Naive thymus-derived CD4-positive, alpha-beta T cell (primary cell): ENCODE measurements at regions not wholly inside any gene's neighbourhood (a gene's known extent, or its start where the extent isn't known, plus 50 kb on each side); places are given as distances from the start of the nearest gene placed in this dataset.

Experiments used
- ATAC-seq: fragments of 150-1000 bp; cut with Tn5 transposase; 2 replicates; pipeline ENCODE4 v1.10.0; 2021; ENCODE audit warnings: mild to moderate bottlenecking, moderate library complexity
- CTCF ChIA-PET: fragments of 350-600 bp; sonication (Branson Sonifier 250); formaldehyde crosslinking; loops from one replicate; lab custom pipeline; 2021; ENCODE audit warnings: antibody characterized with exemption; lab: Charles Lee
- POLR2A ChIA-PET: fragments of 350-600 bp; sonication (Branson Sonifier 250); formaldehyde crosslinking; loops from one replicate; lab custom pipeline; 2021; ENCODE audit warnings: antibody characterized with exemption, inconsistent platforms; lab: Charles Lee
- DNase-seq, 9 donors: peaks; one replicate each; pipeline versions ENCODE4 v3.0.0 to v3.0.0-alpha.2; 2020 to 2022; ENCODE audit warnings: mixed read lengths in 1 of 9
- H3K27ac ChIP-seq: one replicate; pipeline ENCODE4 v1.7.0; 2013; ENCODE audit warnings: mild to moderate bottlenecking, low read depth, low read length, moderate library complexity
- H3K27me3 ChIP-seq, 2 donors: one replicate each; pipeline ENCODE4 v1.7.0; 2013; ENCODE audit warnings: low read length in 2 of 2, mild to moderate bottlenecking in 2 of 2, moderate library complexity in 2 of 2; ENCODE audit not compliant: control insufficient read depth in 2 of 2, insufficient read depth in 2 of 2
- H3K36me3 ChIP-seq, 3 experiments: 1 replicate in 2 of 3; 2 replicates in 1 of 3; pipeline ENCODE4 v1.7.0; 2013; ENCODE audit warnings: low read length in 3 of 3, mild to moderate bottlenecking in 3 of 3, moderate library complexity in 1 of 3; ENCODE audit not compliant: insufficient read depth in 3 of 3, control insufficient read depth in 2 of 3
- H3K4me1 ChIP-seq, 2 donors: one replicate each; pipeline ENCODE4 v1.7.0; 2013; ENCODE audit warnings: low read length in 2 of 2, mild to moderate bottlenecking in 2 of 2, moderate library complexity in 1 of 2; ENCODE audit not compliant: control insufficient read depth in 2 of 2, insufficient read depth in 2 of 2
- H3K4me3 ChIP-seq: 2 replicates; pipeline ENCODE4 v1.7.0; 2013; ENCODE audit warnings: mild to moderate bottlenecking, low read length
- H3K9me3 ChIP-seq, 3 experiments: 1 replicate in 2 of 3; 2 replicates in 1 of 3; pipeline ENCODE4 v1.7.0; 2013; ENCODE audit warnings: low read length in 3 of 3; ENCODE audit not compliant: control insufficient read depth in 2 of 3
- H3K27ac Mint-ChIP-seq, 9 donors: one replicate each; pipeline ENCODE4 v1.8.0; 2020 to 2022; ENCODE audit warnings: mixed read lengths in 9 of 9, mild to moderate bottlenecking in 8 of 9, moderate library complexity in 5 of 9, inconsistent platforms in 2 of 9
- H3K27me3 Mint-ChIP-seq, 5 donors: one replicate each; pipeline ENCODE4 v1.8.0; 2021 to 2022; ENCODE audit warnings: mixed read lengths in 5 of 5, mild to moderate bottlenecking in 1 of 5
- H3K36me3 Mint-ChIP-seq, 5 donors: one replicate each; pipeline ENCODE4 v1.8.0; 2020 to 2022; ENCODE audit warnings: mixed read lengths in 5 of 5, mild to moderate bottlenecking in 3 of 5, inconsistent platforms in 1 of 5
- H3K4me1 Mint-ChIP-seq, 7 donors: one replicate each; pipeline ENCODE4 v1.8.0; 2020 to 2022; ENCODE audit warnings: mixed read lengths in 7 of 7, mild to moderate bottlenecking in 3 of 7, inconsistent platforms in 1 of 7
- H3K4me3 Mint-ChIP-seq, 10 donors: one replicate each; pipeline ENCODE4 v1.8.0; 2020 to 2022; ENCODE audit warnings: mild to moderate bottlenecking in 10 of 10, mixed read lengths in 10 of 10, moderate library complexity in 6 of 10, inconsistent platforms in 2 of 10
- H3K9me3 Mint-ChIP-seq, 11 donors: one replicate each; pipeline ENCODE4 v1.8.0; 2020 to 2022; ENCODE audit warnings: mixed read lengths in 11 of 11, mild to moderate bottlenecking in 4 of 11, inconsistent platforms in 1 of 11, moderate library complexity in 1 of 11
- intact Hi-C, 2 donors: fragments of 100-400 bp; cut with micrococcal nuclease; formaldehyde crosslinking; loops; one replicate each; pipeline ENCODE4 v1.15.1; 2023

GRCh38 chr2:181231886-181232621 lies 225.1 kb upstream of the ITGA4 start:
- POLR2A ChIA-PET = no interaction called here

GRCh38 chr2:181234487-181234891 lies 222.7 kb upstream of the ITGA4 start:
- H3K27ac ChIP-seq = no peak overlapping the region
- peaks cover 7 to 43% (median 20%) of the 10 kb centered on the region in 5 donors for H3K36me3 Mint-ChIP-seq
- DNase-seq (no peak), ATAC-seq (no peak)
- H3K9me3 Mint-ChIP-seq = peaks cover 0 to 11% (median 2%) of the 10 kb centered on the region in 11 donors
- ChIA-PET POLR2A (interaction anchor here (1.0 to 1.7 kb wide), 3 partner anchors 11 to 70 kb away, joined by 3 to 5 read pairs (median 3); no protein-coding TSS in a partner anchor), CTCF (interaction anchor here (0.6 to 2.5 kb wide), 2 partner anchors 9 to 130 kb away, joined by 3 to 5 read pairs; no protein-coding TSS in a partner anchor)
- no peaks in the 10 kb centered on the region for H3K27me3 ChIP-seq
- H3K9me3 ChIP-seq = no peaks in the 10 kb centered on the region
- no peak overlapping the region for H3K27ac Mint-ChIP-seq
- peaks cover 12 to 44% (median 29%) of the 10 kb centered on the region in 7 donors for H3K4me1 Mint-ChIP-seq
- peaks cover 0 to 3% of the 10 kb centered on the region in 2 donors for H3K4me1 ChIP-seq
- no peaks in the 10 kb centered on the region for H3K27me3 Mint-ChIP-seq
- H3K36me3 ChIP-seq = no peaks in the 10 kb centered on the region
- intact Hi-C loops = no loop called here
- no peak overlapping the region for H3K4me3 ChIP-seq
- no peak overlapping the region for H3K4me3 Mint-ChIP-seq

More at GRCh38 chr2:181231886-181232621, 225.1 kb upstream of the ITGA4 start:
- Mint-ChIP-seq H3K4me3 (no peak overlapping the region), H3K27ac (peak overlapping the region in 1 of 9 donors; percentile 1), H3K27me3 (no peaks in the 10 kb centered on the region), H3K4me1 (peaks cover 2 to 26% (median 15%) of the 10 kb centered on the region in 7 donors), H3K36me3 (peaks cover 11 to 41% (median 20%) of the 10 kb centered on the region in 5 donors), H3K9me3 (peaks cover 0 to 11% (median 3%) of the 10 kb centered on the region in 11 donors)
- intact Hi-C loops = no loop called here
- Histone ChIP-seq H3K36me3 (no peaks in the 10 kb centered on the region), H3K27ac (no peak overlapping the region), H3K27me3 (no peaks in the 10 kb centered on the region), H3K4me1 (peaks cover 0 to 3% of the 10 kb centered on the region in 2 donors), H3K4me3 (no peak overlapping the region), H3K9me3 (no peaks in the 10 kb centered on the region)
- CTCF ChIA-PET = interaction anchor here (0.6 kb wide), 1 partner anchor 134 kb away, joined by 4 read pairs; no protein-coding TSS in a partner anchor
- DNase-seq (no peak), ATAC-seq (no peak)

- DNase-seq (no peak), ATAC-seq (no peak)
- intact Hi-C loops = no loop called here
- Histone ChIP-seq H3K4me3 (no peak overlapping the region), H3K9me3 (no peaks in the 10 kb centered on the region), H3K27ac (no peak overlapping the region), H3K27me3 (no peaks in the 10 kb centered on the region), H3K36me3 (no peaks in the 10 kb centered on the region), H3K4me1 (peaks cover 0 to 3% of the 10 kb centered on the region in 2 donors)
- Mint-ChIP-seq H3K4me1 (peaks cover 11 to 46% (median 30%) of the 10 kb centered on the region in 7 donors), H3K9me3 (peaks cover 0 to 11% (median 2%) of the 10 kb centered on the region in 11 donors), H3K4me3 (no peak overlapping the region), H3K36me3 (peaks cover 7 to 44% (median 21%) of the 10 kb centered on the region in 5 donors), H3K27ac (no peak overlapping the region), H3K27me3 (no peaks in the 10 kb centered on the region)
- POLR2A ChIA-PET = interaction anchor here (1.0 to 1.2 kb wide), 2 partner anchors 11 to 17 kb away, joined by 3 read pairs; no protein-coding TSS in a partner anchor
- CTCF ChIA-PET = interaction anchor here (0.6 to 2.5 kb wide), 3 partner anchors 8 to 130 kb away, joined by 3 to 5 read pairs (median 3); no protein-coding TSS in a partner anchor
Observed at GRCh38 chr2:181235011-181235410, 222.2 kb upstream of the ITGA4 start.

- Mint-ChIP-seq H3K9me3 (peaks cover 0 to 11% (median 2%) of the 10 kb centered on the region in 11 donors), H3K27me3 (no peaks in the 10 kb centered on the region), H3K27ac (peak overlapping the region in 1 of 9 donors; percentile 14), H3K4me3 (no peak overlapping the region), H3K36me3 (peaks cover 7 to 37% (median 21%) of the 10 kb centered on the region in 5 donors), H3K4me1 (peaks cover 10 to 50% (median 33%) of the 10 kb centered on the region in 7 donors)
- H3K4me3 ChIP-seq = no peak overlapping the region
- H3K27ac ChIP-seq = no peak overlapping the region
- intact Hi-C loops = no loop called here
- H3K27me3 ChIP-seq = no peaks in the 10 kb centered on the region
- H3K4me1 ChIP-seq = peaks cover 0 to 3% of the 10 kb centered on the region in 2 donors
- DNase-seq (no peak), ATAC-seq (peak; percentile 20)
- H3K9me3 ChIP-seq = no peaks in the 10 kb centered on the region
- ChIA-PET POLR2A (no interaction called here), CTCF (interaction anchor here (0.9 to 1.2 kb wide), 3 partner anchors 12 to 59 kb away, joined by 3 read pairs; no protein-coding TSS in a partner anchor)
- H3K36me3 ChIP-seq = no peaks in the 10 kb centered on the region
Observed at GRCh38 chr2:181235683-181236459, 221.3 kb upstream of the ITGA4 start.

GRCh38 chr2:181239201-181239799 lies 217.9 kb upstream of the ITGA4 start:
- no peak overlapping the region for H3K27ac ChIP-seq

More at GRCh38 chr2:181239201-181239799, 217.9 kb upstream of the ITGA4 start:
- ATAC-seq (no peak), DNase-seq (peak in 3 of 9 donors; percentile 13 to 37 (median 20))
- Mint-ChIP-seq H3K27me3 (no peaks in the 10 kb centered on the region), H3K9me3 (peaks cover 0 to 11% (median 2%) of the 10 kb centered on the region in 11 donors), H3K27ac (peak overlapping the region in 5 of 9 donors; percentile 4 to 66 (median 45)), H3K4me1 (peaks cover 18 to 61% (median 58%) of the 10 kb centered on the region in 7 donors), H3K36me3 (peaks cover 7 to 39% (median 20%) of the 10 kb centered on the region in 5 donors), H3K4me3 (peak overlapping the region in 1 of 10 donors; percentile 58)
- Histone ChIP-seq H3K9me3 (no peaks in the 10 kb centered on the region), H3K27me3 (no peaks in the 10 kb centered on the region), H3K4me1 (peaks cover 9 to 14% of the 10 kb centered on the region in 2 donors), H3K4me3 (no peak overlapping the region), H3K36me3 (no peaks in the 10 kb centered on the region)
- intact Hi-C loops = loop anchor here in 1 of 2 donors (2.0 kb wide), 1 partner anchor 134 kb away; no protein-coding TSS in a partner anchor
- CTCF ChIA-PET = interaction anchor here (0.8 kb wide), 1 partner anchor 69 kb away, joined by 3 read pairs; no protein-coding TSS in a partner anchor
- POLR2A ChIA-PET = interaction anchor here (0.7 to 1.3 kb wide), 3 partner anchors 11 to 136 kb away, joined by 3 to 5 read pairs (median 4); no protein-coding TSS in a partner anchor
